Stimulated activated CD8-positive, alpha-beta memory T cell treated with anti-CD3 and anti-CD28 coated beads, Interleukin-12 subunit alpha, Interleukin-12 subunit beta, amount 100 ng/mL, for 1 hour (primary cell): ENCODE measurements at regions not wholly inside any gene's neighbourhood (a gene's known extent, or its start where the extent isn't known, plus 50 kb on each side); places are given as distances from the start of the nearest gene placed in this dataset.

Experiments used
- DNase-seq: peaks from one replicate; pipeline ENCODE4 v3.0.0-alpha.2; 2020; ENCODE audit warnings: low read depth

DNA sequence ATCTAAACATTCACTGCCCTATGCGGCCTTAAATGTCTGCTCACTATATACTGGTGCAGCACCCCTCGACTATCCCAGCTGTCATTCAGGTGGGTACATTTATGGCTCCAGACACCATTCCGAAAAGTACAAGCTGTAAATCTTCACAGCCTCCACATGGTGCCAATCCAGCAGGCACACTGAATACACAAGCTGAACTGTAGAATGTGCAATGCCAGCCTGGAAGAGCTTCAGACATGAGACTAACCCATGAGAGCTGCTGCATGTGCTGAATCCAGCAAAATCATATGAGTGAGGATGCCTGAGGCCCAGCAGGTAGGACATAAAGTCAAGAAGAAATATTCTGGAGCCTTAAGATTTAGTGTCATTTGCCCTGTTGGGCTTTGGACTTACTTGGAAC lies 483.8 kb upstream of the GRIA1 start:
- no peak for DNase-seq

DNA sequence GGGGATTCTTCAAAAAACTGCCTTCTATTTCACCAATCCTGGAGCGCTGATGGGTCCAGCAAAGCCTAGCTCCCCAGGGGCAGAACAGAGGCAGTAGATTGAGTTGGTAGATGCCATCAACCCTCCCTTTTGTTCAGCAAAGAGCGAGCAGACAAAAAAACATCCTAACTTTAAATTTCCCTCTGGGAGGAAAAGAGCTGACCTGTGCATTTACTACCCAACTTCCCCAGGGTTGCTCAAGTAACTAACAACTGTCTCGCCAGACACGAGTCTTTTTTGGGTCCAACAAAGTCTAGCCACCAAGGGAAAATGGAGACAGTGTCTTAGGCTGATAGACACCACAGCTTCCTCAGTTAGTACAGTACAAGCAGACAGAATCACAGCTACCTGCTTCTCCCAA lies 476.3 kb upstream of the GRIA1 start:
- DNase-seq, result no peak

DNA sequence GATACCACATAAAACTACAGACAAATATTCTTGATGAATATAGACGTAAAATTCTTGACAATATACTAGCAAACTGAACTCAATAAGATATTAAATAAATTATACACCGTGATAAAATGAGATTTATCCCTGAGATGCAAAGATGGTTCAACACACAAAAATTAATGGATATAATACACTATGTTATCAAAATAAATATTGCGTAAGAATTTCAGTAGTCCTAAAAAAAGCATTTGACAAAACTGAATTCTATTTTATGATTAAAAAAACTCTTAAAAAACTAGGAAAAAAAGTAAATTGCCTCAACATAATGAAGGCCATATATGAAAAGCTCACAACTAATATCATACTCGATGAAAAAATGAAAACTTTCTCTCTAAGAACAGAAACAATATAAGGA lies 472.3 kb upstream of the GRIA1 start:
- no peak for DNase-seq

DNA sequence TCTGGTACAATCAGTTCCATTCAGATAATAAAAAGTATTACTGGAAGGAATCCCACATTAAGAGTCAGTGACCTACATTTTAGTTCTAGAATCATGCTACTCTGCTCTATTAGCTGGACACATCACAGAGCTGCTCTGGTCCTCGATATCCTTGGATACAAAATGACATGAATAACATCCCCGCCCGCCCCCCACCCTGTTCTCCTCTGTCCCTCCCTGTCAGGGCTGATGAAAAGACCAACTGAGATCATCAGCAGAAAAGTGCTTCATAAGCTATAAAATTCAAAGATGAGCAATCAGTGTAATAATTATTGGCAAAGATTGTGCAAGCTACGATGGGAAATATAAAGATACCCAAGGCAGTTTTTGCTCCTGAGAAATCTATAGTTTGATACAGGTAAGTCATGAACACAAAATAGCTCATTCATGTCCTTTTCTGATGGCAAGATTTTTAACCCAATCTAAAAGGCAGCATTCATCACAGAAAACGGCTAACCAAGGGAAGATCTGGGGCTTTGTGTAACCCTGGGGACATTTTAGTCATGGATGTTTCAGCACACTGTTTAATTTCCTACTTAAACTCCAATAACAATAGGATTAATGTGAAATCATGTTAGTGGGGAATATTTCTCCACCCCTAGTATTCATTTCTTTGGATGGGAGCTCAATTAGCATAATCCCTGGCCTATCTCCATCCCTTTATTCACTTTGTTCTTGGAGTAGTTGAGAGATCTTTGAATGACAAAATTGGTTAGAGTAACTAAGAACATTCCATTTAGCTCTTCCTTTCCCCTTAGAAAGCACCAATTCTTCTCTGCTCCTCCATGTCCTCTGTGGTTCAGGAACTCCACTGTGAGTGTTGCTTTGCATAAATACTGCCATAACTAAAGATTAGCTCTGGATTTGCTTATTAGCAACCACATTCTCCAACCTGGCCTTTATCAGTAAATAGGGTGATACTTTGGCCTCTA lies 459.4 kb upstream of the GRIA1 start:
- DNase-seq, result no peak

DNA sequence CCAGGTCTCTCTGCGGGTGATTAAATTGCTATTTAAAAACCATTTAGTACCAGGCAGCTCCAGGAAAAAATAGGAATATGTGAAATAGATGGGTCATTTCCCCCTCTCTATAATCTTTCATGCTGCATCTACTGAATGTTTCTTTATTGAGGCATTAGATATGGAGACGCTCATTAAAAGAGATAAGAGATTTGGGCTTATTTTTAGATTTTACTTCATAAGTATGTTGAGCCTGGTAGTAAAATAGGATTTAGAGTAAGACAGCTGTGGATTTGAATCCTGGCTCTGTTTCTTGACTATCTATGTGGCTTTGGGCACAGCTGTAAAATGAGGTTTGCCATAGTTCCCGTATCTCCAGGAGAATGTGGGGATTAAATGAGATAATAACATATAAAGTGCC lies 451.0 kb upstream of the GRIA1 start:
- DNase-seq, result no peak

DNA sequence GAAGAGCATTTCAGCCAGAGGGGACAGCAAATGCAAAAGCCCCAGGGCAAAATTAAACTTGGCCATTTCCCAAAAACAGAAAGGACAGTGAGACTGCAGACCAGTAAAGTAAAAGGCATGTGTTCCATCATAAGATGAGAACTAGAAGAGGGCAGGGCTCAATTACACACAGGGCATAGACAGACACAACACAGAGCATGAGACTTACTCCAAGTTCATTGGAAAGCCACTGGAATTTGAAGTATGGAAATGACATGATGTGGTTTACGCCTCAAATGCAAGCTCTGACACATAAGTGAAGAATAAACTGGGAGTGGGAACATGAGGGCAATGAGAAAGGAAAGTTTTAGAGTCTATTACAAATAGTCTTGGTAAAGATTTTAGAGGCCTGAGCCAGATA lies 446.6 kb upstream of the GRIA1 start:
- DNase-seq, result no peak

DNA sequence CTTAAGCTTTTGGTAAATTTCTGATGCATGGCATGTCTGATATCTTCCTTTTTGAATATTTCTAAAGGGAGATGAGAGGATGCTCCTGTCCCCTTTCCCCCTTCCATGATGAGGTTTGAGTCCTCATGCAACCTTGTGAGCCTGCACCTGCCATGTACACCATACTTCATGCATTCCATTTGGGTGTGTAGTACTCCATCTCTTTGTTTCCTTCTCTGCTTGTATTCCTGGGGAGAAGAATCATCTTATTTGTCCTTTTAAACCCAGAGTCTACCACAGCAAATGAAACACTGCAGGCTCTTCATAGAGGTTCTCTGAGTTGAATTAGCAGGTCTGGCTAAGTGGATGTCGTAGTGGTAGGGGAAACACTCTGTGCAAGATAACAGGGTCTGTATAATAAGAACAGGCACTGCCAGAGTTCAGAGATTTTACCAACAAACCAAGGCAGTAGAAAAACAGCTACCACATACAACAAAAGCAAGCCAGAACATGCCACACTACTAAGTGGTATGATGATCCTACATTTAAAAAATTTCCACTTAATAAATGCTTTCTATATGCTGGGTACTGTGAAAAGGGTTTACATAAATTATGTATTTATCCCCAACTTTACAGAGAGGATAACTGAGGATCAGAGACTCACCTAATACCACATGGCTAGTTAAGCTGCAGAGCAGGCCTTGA lies 439.8 kb upstream of the GRIA1 start:
- no peak for DNase-seq

DNA sequence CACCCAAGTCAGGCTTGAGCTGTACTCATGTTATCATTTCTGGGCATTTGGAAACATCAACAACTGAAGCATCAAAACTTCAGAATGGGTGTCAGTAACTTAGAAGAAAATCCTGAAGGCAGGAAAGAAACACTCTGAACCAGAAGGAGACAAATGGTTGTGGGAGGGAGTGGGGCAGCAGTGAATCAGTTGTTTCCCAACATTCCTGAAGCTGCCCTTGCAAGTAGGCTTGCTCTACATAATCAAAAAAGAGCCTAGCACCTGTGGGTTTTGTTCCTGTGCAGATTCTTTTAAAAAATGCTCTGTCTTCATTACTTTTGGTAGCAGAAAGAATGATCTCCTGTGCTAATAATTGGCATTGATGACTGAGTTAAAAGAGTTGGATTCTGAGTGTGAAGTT lies 424.2 kb upstream of the GRIA1 start:
- DNase-seq, result no peak

DNA sequence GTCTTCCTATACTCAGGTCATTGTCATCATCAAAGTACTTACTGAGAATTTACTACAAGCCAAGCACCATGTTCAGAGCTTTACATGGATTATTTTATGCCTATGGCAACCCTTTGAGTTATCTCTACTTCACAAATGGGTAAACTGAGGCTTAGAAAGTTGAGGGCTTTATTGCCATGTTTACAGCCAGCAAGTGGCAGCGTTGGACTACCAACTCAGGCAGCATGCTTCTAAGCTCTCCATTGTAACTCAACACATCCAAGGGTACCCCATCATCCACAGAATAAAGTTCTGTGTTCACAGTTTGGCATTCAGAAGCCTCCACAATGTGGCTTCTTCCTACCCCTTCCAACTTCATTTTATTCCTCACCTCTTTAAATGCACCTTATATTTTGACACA lies 422.6 kb upstream of the GRIA1 start:
- no peak for DNase-seq

DNA sequence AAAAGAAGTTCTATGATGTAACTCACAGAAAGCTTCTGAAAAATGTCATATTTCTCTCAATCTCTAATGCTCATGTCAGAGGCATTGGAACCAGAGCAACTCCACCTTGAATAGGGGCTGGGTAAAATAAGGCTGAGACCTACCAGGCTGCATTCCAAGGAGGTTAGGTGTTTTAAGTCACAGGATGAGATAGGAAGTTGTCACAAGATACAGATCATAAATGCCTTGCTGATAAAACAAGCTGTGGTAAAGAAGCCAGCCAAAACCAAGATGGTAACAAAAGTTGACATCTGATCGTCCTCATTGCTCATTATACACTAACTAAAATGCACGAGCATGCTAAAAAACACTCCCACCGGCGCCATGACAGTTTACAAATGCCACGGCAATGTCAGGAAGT lies 411.1 kb upstream of the GRIA1 start:
- DNase-seq, result no peak

DNA sequence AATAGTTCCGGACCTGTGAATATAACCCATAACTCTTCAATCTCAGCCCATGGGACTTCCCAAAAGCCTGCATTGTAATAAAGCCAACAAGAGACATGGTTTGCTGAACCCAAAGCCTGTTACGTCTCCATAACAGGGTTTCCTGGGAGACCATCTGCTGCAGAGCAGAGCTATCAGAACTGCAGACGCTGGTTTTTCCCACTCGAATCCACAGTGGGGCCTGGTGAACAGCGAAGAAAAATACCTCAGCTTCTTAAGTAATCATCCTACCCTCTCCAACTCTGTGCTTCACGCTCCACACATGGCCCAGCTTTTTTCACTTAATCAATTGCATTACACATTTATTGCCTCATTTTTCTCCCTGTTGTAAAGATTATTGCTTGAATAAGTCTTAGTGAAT lies 409.5 kb upstream of the GRIA1 start:
- DNase-seq, result no peak

DNA sequence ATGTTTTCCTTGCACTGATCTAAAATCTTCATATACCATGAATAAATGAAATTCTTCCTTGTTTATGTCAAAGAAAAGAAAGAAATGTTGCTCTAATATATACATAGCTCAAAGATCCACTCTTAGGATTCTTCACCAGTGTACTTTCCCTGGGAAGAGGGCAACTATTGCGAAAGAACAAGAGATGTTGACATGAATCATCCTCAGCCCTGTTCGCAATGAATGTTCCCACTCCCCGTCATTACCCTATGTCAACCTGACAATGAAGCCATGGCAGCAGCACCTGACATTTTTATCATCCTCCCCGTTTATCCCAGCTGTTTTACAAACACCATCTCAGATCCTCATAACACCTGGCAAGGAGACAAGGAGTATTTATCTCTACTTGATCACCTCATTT lies 409.1 kb upstream of the GRIA1 start:
- no peak for DNase-seq

DNA sequence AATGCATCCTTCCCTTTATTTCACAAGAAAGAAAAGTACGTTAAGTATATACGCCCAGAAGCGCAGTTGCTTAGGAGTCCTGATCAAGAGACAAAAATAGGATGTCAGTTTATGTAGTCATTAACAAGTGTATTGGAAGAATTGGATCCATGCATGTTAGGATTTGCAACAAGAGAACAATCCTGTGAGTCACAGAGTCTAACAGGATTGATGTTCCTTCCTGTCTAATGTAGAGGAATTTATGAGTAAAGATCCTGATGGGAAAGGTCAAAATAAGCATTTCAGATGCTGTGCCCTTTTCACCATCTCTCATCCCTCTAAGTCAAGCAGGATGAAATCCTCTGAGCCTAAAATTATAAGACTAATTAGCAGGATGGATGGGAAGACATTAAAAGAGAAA lies 406.0 kb upstream of the GRIA1 start:
- no peak for DNase-seq

DNA sequence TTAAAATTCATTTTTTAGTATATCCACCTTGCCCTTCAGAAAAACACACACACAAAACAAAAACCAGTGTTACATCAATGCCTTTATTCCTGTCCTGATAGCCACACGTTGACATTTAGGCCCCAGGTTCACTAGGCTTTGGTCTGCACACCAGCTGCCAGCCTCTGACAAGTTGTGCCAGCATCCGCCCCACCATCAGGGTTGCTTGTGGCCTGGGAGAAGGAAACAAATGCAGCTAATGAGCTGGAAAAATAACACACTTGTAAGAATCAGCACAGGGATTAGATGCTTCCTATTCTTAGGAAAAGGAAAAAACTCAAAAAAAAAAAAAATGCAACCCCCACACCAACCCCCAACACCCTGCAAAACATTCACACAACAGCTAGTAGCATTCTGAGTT lies 404.0 kb upstream of the GRIA1 start:
- no peak for DNase-seq

DNA sequence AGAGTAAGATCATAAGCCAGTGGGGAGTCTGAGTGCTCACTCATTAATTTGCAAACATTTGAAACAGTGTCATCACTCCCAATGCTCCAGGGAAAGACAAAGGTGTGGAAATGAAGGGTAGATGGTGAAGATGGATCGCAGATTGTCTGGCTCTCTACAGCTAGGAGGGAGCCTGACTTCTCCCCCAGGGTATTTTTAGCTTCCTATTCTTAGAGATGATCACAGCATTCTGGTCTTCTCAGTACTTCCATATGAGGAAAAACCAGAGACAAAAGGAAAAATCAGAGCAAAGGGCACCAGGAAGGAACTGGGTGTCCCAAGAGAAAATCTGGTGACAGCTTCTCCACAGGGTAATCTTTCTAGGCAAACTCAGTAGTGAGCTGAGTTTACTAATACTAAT lies 401.9 kb upstream of the GRIA1 start:
- DNase-seq, result no peak

DNA sequence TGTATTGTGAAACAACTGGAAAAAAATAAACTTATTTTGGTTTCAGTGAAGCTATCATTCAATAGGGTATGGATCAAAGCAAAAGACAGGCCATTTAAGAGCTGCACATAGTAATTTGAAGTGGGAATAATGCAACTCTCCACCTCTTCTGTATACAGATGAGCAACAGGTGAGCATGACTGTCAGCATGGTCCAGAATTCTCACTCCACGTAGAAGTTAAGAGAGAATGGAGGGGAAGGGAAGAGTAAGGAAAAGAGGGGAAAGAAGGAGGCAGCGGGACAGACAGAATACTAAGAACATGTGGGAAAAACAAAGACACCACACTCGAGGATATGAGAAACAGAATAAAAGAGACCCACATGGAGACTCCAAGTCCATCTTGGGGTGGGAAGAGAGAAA lies 396.1 kb upstream of the GRIA1 start:
- no peak for DNase-seq

DNA sequence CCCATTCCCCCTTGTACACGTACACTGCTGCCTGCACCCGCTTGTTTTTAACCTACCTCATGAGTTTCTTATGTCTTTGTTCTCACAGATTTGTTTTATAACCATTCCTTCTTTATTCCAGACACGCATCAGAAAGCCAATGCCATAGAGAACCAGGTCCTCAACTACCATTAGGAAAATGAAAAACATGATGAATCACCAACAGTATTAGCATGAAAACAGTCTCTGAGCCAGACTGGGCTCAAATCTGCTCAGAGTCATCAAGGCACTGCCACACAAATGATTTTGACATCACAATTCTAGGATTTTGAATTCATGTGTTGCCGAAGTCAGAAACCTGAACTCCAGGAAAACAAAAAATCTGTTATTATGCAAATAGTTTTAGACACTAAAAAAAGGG lies 394.1 kb upstream of the GRIA1 start:
- DNase-seq, result no peak

DNA sequence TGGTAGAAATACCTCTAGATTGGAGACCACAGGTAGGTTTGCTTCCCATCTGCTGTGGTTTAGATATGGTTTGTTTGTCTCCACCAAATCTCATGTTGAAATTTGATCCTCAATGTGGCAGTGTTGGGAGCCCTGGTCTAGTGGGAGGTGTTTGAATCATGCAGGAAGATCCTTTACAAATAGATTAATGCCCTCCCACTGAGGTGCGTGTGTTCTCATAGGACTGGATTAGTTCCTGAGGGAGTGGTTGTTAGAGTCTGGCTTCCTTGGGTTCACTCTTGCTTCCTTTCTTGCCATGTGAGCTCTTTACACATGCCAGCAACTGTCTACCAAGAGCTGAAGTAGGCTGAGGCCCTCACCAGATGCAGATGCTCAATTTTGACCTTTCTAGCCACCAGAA lies 391.1 kb upstream of the GRIA1 start:
- DNase-seq, result no peak

DNA sequence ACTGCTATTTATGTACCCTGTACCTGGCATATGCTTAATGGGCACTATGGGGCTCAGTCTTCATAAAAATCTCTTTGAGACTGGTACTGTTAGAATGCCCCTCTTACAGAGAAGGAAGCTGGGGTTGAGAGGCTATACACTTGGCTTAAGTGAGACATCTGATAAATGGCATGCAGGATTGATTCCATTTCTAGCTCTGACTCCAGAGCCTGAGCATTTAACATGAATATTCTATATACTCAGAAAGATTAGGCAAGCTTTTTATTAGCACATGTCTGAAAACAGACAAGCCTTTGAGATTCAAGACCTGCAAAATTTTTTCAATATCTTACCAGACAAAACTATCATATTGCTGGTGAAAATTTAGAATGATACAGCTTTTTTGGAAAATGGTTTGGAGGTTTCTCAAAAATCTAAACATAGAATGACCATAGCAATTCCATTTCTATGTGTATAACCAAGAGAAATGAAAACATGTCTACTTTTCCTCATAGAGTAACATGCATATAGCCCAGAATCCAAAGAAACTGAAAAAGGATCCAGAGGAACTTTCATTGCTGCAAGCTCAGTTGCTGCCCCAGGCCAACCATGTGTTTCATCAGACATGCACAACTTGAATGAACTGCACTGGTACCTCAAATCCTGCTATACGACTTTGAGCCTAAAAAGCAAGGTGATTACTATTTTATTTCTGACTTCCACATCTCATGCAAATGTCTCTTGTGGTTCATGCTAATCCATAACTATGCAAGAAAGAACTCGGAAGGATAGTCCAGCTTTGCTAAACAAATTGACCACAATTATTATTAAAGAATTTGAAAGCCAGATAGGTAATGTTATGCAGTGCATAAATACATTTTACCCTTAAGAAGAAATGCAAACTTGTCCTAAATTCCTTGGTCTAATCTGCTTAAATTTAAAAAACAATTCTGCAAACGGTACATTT lies 389.0 kb upstream of the GRIA1 start:
- no peak for DNase-seq

DNA sequence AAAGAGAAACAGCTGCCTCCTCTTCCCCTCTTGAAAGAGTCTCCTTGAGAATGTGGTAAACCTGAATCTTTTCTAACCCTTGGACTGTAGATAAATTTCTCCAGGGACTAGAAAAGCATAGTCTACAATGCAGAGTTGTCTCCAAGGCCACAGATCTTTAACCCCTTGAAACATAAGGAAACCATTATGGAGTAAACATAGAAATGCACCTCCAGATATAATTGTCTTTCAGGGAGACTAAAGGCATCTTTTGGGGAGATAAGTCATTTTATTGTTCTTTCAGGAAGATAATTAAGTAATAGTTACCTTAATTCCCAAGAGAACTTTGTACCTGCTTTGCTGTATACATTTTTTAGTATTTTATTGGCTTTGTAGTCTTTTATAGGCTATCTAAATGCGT lies 373.6 kb upstream of the GRIA1 start:
- no peak for DNase-seq

DNA sequence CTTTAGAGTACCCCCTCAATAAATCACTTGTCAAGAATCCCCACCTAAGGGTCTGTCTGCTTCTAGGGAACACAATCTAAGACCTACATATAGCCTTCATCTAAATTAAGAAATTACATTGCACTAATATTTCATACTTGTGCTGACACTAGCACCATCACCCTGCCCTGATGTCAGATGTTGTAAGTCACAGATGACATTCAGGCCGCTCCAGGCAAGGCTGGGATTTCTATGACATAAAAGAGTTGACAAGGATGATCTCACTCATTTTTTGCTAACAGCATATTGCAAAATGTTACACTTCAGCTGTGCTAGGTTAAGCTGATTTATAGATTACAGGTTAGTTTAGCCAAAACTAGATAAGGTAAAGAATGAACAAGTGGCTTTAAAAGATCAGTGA lies 372.5 kb upstream of the GRIA1 start:
- DNase-seq, result no peak

DNA sequence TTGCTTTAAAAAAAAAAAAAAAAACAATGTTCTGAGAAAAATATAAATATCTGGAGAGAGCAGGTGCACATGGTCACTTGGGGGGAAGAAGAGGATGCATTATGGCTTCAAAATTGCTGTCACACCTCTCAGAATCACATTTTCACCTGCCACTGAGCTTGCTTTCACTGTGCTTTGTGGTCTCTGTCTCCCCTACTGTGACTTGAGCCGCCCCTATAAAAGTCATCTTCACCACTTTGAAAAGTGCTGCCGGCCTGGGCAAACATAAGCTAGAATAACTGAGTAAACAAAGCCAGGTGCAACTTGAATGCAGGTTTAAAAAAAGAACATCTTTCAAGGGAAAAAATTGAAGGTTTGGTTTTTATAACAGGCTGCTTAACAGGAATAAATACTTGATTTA lies 368.1 kb upstream of the GRIA1 start:
- no peak for DNase-seq

DNA sequence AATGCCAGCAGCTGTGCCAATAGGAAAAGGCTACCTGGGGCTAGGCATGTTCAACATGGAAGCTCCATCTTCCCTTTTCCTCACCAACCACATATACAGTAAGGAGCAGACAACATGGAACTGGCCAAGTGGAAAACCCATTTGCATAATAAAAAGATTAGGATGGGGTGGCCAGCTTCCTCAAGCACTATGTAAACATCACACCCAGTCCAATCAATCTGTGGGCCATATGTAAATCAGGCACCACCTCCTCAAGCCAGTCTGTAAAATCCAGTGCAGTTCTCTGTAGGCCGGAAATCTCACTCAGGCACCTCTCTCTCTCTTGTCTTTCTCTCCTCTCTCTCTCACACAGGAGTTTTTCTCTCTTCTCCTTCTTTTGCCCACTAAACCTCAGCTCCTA lies 360.2 kb upstream of the GRIA1 start:
- no peak for DNase-seq
